A673 (cell line): ENCODE measurements at regions not wholly inside any gene's neighbourhood (a gene's known extent, or its start where the extent isn't known, plus 50 kb on each side); places are given as distances from the start of the nearest gene placed in this dataset.
A peak's percentile ranks its signal among the peaks of the same experiment; 100 is the strongest.

Source experiments
- BruUV-seq: library from RNA; stranded (reverse); fragments of 400-500 nt; replicated peaks from 2 replicates; lab custom pipeline; 2021; lab: Mats Ljungman, UMichigan
- CTCF ChIA-PET: fragments of 300-600 bp; sonication (Branson Sonifier 250); formaldehyde crosslinking; loops from one replicate; lab custom pipeline; 2022; ENCODE audit warnings: antibody characterized with exemption; lab: Charles Lee
- POLR2A ChIA-PET: fragments of 300-600 bp; sonication (Branson Sonifier 250); formaldehyde crosslinking; loops from one replicate; lab custom pipeline; 2022; ENCODE audit warnings: antibody characterized with exemption; ENCODE audit not compliant: low non-redundant PET; lab: Charles Lee
- DNase-seq: peaks from one replicate; pipeline ENCODE4 v3.0.0-alpha.2; 2015; ENCODE audit warnings: low spot score
- H3K27ac ChIP-seq: fragments of 200-600 bp; sonication (generic); 2 replicates; pipeline ENCODE4 v1.5.1; 2016; ENCODE audit warnings: mixed run types, low read depth, mild to moderate bottlenecking, mixed read lengths, antibody characterized with exemption, low read length; ENCODE audit not compliant: poor library complexity, severe bottlenecking
- H3K27me3 ChIP-seq: fragments of 200-600 bp; sonication (generic); replicated peaks from 2 replicates; pipeline ENCODE4 v1.6.1; 2017; ENCODE audit warnings: mixed run types, low read depth, mild to moderate bottlenecking, mixed read lengths, antibody characterized with exemption, low read length; ENCODE audit not compliant: insufficient read depth, poor library complexity
- H3K36me3 ChIP-seq: fragments of 200-600 bp; sonication (generic); 2 replicates; pipeline ENCODE4 v1.6.1; 2016; ENCODE audit warnings: mixed run types, mild to moderate bottlenecking, mixed read lengths, antibody characterized with exemption, low read length; ENCODE audit not compliant: insufficient read depth, poor library complexity, severe bottlenecking
- H3K4me1 ChIP-seq: fragments of 200-600 bp; sonication (generic); 2 replicates; pipeline ENCODE4 v1.6.1; 2017; ENCODE audit warnings: mixed run types, mild to moderate bottlenecking, mixed read lengths, antibody characterized with exemption, low read length; ENCODE audit not compliant: insufficient read depth, poor library complexity, severe bottlenecking
- H3K4me3 ChIP-seq: fragments of 200-600 bp; sonication (generic); 2 replicates; pipeline ENCODE4 v1.5.1; 2016; ENCODE audit warnings: low read depth, mixed run types, mild to moderate bottlenecking, mixed read lengths, low read length; ENCODE audit not compliant: poor library complexity, severe bottlenecking
- H3K9me3 ChIP-seq: fragments of 200-600 bp; sonication (generic); 2 replicates; pipeline ENCODE4 v1.6.1; 2016; ENCODE audit warnings: mixed run types, low read depth, mild to moderate bottlenecking, mixed read lengths, antibody characterized with exemption, low read length; ENCODE audit not compliant: poor library complexity, severe bottlenecking
- CTCF ChIP-seq: fragments of 300-800, 200-600 bp; sonication (generic); conservative IDR thresholded peaks from 2 replicates; pipeline ENCODE4 v1.5.1; 2017; ENCODE audit warnings: low read depth, mild to moderate bottlenecking, antibody characterized with exemption, low read length, moderate library complexity, mixed read lengths
- EZH2 ChIP-seq: fragments of 200-600 bp; sonication (generic); IDR thresholded peaks from 2 replicates; pipeline ENCODE4 v1.6.1; 2017; ENCODE audit warnings: borderline replicate concordance, low read depth, mild to moderate bottlenecking, mixed read lengths, antibody characterized with exemption, low read length; ENCODE audit not compliant: poor library complexity, severe bottlenecking
- intact Hi-C: fragments of 100-400 bp; cut with micrococcal nuclease; formaldehyde crosslinking; loops from one replicate; pipeline ENCODE4 v1.10.0; 2022; ENCODE audit not compliant: unreplicated experiment

- ChIA-PET POLR2A (no interaction called here), CTCF (no interaction called here)
- Histone ChIP-seq H3K36me3 (no peaks in the 10 kb centered on the region), H3K9me3 (no peaks in the 10 kb centered on the region), H3K4me3 (no peak overlapping the region), H3K4me1 (peaks cover 9% of the 10 kb centered on the region), H3K27me3 (no peaks in the 10 kb centered on the region), H3K27ac (no peak overlapping the region)
- no TSS peak for BruUV-seq
- intact Hi-C loops = no loop called here
- TF ChIP-seq CTCF (0 out of 2 replicates have a peak, but pooled peaks have one; percentile 9), EZH2 (no peak)
- DNase-seq = peak; percentile 3
These were observed 311.5 kb upstream of the ROBO2 start for GRCh38 chr3:76728426-76728825.

- Histone ChIP-seq H3K4me1 (no peaks in the 10 kb centered on the region), H3K27ac (no peak overlapping the region), H3K4me3 (no peak overlapping the region), H3K9me3 (no peaks in the 10 kb centered on the region), H3K27me3 (no peaks in the 10 kb centered on the region), H3K36me3 (no peaks in the 10 kb centered on the region)
- no peak for DNase-seq
- intact Hi-C loops = no loop called here
- POLR2A ChIA-PET = no interaction called here
- no peak for TF ChIP-seq EZH2
- TF ChIP-seq CTCF = no peak
- BruUV-seq = no TSS peak
- CTCF ChIA-PET = no interaction called here
These were observed 308.4 kb upstream of the ROBO2 start for GRCh38 chr3:76731471-76731870.

GRCh38 chr3:76733073-76733759, 306.7 kb upstream of the ROBO2 start:
- TF ChIP-seq EZH2 = no peak
- TF ChIP-seq CTCF = no peak
- no peaks in the 10 kb centered on the region for H3K9me3 ChIP-seq
- H3K27ac ChIP-seq = no peak overlapping the region
- ChIA-PET POLR2A (no interaction called here), CTCF (no interaction called here)
- no peak for DNase-seq
- H3K4me1 ChIP-seq = no peaks in the 10 kb centered on the region
- H3K27me3 ChIP-seq = no peaks in the 10 kb centered on the region
- H3K36me3 ChIP-seq = no peaks in the 10 kb centered on the region
- no peak overlapping the region for H3K4me3 ChIP-seq
- intact Hi-C loops = no loop called here
- no TSS peak for BruUV-seq
